M059J (cell line): ENCODE measurements at regions not wholly inside any gene's neighbourhood (a gene's known extent, or its start where the extent isn't known, plus 50 kb on each side); places are given as distances from the start of the nearest gene placed in this dataset.

ENCODE experiments used
- DNase-seq: peaks from one replicate; pipeline ENCODE4 v3.0.0-alpha.2; 2012; ENCODE audit warnings: low read depth

DNA sequence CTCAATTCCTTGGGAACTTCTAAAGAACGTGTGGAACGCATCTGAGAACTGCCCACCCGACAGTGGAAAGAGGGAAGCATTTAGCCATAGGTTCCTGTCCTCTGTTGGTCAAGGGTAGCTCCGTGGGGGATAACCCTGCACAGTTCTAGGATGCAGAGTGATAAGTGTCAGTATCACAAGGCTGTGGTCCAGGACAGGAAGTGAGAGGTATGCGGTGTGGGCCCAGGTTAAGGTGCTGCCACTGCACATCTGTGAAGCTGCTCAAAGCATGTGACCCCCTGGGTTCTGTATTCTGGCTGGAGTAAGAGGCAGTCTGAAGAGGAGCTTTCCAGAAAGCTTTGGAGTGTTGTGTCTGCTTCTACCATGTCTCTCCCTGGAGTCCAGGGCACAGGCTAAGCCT lies 51.7 kb upstream of the HES1 start:
- no peak for DNase-seq
